ENCODE measurements at regions not wholly inside any gene's neighbourhood (a gene's known extent, or its start where the extent isn't known, plus 50 kb on each side); places are given as distances from the start of the nearest gene placed in this dataset.

GRCh38 chr9:95731876-95732275, 143.6 kb upstream of the ERCC6L2 start:
- TF ChIP-seq CEBPB (IDR thresholded peaks at IDR 0.05; ENCODE audit: low read depth, low read length) (no peak), CTCF (conservative IDR thresholded peaks at IDR 0.05; ENCODE audit: low read depth, low read length) (no peak), POLR2A (IDR thresholded peaks at IDR 0.05; ENCODE audit: low read depth, low read length) (no peak), BHLHE40 (IDR thresholded peaks at IDR 0.05; ENCODE audit: low read depth, low read length) (no peak), CHD1 (IDR thresholded peaks at IDR 0.05; ENCODE audit: low read depth, low read length) (no peak), SMC3 (IDR thresholded peaks at IDR 0.05; ENCODE audit: low read depth, low read length) (no peak)
